Bone marrow (tissue), 2 donors: ENCODE measurements at regions not wholly inside any gene's neighbourhood (a gene's known extent, or its start where the extent isn't known, plus 50 kb on each side); places are given as distances from the start of the nearest gene placed in this dataset.
A peak's percentile ranks its signal among the peaks of the same experiment; 100 is the strongest.
"Not testable (repeated sequence)": the region's sequence is repeated elsewhere in the genome, so short reads cannot be mapped to it uniquely, and the experiment has no call there.

Experiments used
- DNase-seq, 2 donors: peaks; one replicate each; lab custom pipeline; 2025; lab: John Stamatoyannopoulos, UW

DNA sequence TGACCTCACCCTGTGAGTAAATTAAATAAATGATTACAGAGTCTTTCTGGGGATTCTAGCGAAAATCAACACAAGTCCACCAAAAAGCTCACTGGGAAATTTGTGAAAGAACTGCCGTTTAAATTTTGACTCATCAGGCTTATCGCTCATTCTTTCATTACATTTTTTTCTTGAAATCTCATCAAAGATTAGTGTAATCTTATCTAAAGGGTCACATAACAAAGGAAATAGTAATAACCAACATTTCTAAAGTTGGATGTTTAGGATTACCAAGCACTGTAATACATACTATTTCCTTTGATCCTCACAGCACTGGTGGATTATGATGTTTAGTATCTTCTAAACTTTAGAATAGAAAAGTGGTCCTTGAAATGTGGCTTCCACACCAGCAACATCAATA, 111.1 kb upstream of the CBLB start:
- DNase-seq = no peak

DNA sequence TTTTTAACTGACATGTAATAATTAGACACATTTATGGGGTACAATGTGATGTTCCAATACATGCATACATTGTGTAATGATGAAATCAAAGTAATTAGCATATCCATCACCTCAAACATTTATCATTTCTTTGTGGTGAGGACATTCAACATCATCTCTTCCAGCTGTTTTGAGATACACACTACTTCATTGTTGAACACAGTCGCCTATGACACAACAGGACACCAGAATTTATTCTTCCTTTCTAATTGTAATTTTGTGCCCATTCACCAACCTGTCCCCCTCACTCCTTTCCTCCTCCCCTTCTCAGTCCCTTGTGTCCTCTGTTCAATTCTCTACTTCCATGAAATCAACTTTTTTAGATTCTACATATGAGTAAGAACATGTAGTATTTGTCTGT, 113.4 kb upstream of the CBLB start:
- no peak for DNase-seq

DNA sequence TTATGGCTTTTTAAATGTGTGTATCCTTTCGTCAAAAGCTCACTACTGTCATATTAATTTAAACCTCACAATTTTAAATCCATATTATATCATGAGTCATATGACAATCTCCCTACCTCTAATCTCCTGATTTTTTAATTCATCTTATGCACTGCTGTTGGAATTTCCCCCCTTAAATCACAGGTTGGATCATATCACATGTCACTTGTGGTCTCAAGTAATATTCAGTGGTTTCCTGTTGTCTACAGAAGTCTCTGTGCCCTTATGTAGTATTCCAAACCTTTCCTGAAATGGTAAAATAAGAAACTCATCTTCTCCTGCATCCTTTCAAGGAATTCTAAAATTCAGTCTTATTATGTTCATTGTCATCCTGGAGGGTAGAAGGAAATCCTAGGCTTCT, 116.0 kb upstream of the CBLB start:
- no peak for DNase-seq

DNA sequence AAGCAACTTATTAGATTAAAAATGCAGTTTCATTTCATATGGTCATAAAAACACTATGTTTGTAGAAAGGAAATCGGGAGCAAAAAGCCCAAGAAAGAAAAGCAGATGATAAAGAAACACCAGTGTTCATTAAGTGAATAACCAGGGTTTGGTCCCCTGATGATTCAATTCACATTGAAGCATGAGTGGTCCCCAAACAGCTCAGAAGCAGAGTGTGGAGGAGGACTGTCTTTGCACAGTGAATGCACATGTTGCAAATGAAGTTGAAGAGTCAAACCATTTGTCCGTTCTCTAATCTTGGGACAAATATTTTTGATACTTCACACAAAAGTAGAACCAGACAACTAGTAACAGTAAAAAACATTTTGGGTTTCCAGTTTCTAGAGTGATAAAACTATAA, 117.5 kb upstream of the CBLB start:
- not testable (repeated sequence) for DNase-seq

DNA sequence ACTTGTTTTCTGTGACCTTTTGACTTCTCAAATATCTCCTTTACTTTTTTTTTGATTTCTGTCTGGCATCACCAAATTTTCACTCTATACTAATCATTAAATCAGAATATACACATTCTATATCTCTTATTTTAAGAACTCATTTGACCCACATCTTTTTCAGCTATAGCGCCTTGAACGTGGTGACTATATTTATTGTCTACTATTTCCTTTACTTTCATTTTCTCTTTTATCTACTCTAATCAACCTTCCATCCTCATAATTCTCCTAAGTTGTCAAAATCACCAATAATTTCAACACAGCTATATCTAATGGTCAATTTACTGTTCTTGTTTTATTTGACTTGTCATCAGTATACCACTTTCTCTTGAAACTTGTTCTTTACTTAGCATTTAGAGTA, 119.0 kb upstream of the CBLB start:
- DNase-seq = no peak

DNA sequence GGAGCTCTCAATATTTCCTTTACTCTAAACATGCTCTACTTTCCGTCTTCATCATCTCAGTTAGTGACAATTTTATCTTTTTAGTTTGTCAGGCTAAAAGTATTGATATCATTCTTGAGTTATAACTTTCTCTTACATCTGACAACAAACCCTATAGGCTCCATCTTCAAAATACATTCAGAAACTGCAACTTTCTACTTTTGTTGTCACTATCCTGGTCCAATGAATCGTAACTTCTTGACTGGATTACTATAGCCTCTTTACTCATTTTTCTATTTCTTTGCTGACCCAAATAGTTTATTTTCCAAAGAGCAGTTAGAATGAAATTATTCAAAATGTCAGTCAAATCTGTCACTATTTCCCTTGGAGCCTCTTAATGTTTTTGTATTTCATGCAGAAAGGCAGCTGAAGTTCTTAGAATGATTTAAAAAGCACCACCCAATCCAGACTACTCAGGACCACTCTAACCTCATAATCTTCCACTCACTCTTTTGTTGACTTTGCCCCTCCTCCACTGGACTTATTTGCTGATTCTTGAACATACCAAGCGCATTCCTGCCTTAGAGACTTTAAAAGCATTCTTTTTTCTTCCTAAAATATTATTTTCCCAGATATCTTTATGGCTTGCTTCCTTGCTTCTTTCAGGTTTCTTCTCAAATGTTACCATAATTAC, 119.9 kb upstream of the CBLB start:
- DNase-seq = no peak

DNA sequence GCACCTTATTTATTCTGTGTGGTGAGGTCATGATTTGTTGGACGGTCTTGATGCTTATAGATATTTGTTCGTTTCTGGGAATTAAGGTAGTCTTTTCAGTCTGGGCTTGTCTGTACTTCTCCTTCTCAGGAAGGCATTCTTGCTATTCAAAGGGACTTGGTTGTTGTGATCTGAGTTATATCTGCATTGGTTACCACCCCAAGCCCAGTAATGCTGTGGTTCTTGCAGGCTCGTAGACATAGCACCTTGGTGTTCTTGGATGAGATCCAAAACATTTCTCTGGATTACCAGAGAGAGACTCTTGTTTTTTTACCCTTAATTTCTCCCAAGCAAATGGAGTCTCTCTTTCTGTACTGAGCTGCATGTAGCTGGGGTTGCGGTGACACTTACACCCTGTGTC, 128.0 kb upstream of the CBLB start:
- no peak for DNase-seq

DNA sequence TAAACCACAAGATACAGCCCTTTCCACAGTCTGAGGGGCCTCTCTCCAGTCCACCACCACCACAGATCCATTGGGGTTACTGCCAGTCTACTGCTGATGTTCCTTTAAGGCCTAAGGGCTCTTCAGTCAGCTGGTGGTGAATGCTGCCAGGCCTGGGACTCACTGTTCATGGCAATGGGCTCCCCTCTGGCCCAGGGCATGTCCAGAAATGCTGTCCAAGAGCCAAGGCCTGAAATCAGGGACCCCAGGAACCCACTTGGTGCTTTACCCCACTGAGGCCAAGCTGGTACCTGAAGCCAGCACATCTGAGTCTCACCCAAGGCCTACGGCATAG, 128.6 kb upstream of the CBLB start:
- no peak for DNase-seq

DNA sequence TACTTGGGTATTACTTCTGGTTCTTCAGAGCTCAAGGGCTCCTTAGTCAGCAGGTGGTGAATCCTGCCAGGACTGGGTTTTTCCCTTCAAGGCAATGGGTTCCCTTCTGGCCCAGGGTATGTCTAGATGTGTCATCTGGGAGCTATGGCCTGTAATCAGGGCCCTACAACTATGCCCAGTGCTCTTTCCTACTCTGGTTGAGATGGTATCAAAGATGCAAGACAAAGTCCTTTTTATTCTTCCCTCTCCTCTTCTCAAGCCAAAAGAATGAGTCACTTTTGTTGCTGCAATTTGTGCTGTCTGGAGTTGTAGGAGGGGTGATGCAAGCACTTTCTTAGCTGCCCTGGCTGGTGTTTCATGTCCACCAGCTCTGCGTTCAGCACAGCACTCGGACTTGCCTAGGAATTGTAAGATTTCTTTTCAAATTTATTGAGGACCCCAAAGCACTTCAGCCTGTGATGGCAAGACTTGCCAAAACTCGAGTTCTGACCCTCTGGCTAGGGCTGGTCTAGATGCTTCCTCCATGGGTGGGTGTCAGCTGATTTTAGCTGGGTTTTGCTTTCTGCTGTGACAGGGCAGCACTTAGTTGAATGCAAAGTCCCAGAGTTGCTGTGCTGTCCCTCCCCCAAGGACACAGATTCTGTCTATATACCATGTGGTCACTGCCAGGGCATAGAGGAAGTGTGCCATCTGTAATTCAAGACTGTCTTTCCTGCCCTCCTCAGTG, 129.2 kb upstream of the CBLB start:
- DNase-seq = peak in 1 of 2 donors; percentile 52

DNA sequence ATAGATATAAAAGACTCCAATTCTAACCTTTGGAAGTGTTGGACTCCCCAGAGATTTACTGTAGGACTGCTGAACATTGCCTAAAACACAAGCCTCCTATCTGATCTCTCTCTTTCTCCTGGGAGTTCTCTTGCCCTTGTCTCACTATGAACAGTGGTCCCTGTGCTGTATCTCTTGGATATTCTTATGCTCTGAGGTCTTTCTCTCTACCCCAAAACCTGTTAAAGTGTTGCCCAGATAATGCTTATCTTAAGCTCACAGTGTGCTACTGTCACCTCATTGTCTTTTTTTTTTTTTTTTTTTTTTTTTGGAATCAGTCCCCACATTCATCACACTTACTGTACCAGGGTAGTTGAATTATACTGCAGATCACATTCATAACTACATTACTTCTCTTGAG, 131.0 kb upstream of the CBLB start:
- no peak for DNase-seq

DNA sequence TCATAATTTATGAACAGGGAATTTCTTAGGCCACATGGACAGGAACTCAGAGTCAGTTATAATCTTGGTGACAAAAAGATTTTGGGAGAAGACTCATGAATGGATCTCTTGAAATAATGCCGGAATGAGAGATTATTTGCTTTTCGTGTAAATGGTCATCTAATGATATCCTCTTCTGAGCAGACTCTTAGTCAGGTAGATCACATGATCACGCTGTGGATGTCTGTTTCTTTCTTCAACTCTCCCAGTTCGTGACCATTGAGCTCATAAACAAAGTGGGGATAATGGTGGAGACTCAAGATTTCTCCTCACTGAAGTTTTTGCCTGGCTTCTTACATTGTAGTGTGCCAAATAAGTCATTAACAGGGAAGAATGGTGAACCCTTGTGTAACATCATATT, 133.1 kb upstream of the CBLB start:
- no peak for DNase-seq

DNA sequence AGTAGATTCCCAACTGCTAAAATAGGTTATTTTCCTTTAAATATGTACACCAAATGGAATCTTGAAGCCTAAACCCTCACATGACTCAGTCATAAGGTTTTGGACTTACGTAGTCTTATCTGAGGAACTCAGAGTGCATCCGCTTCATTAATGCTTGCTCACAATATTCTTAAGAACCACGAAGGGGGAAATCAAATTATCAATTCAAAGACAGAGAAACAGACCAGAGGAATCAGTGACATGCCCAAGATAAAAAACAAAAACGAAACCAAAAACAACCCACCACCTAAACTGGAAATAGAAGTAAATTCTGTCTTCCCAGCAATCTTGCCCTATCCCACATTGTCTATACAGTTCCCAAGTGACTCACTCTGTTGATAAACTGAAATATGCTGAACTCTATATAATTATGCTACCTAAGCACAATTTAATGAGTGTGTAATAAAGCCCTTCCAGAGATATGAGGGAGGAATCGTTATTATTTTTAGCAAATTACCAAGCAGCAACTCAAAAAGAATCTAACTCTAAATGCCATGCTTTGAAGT, 135.4 kb upstream of the CBLB start:
- DNase-seq = no peak

DNA sequence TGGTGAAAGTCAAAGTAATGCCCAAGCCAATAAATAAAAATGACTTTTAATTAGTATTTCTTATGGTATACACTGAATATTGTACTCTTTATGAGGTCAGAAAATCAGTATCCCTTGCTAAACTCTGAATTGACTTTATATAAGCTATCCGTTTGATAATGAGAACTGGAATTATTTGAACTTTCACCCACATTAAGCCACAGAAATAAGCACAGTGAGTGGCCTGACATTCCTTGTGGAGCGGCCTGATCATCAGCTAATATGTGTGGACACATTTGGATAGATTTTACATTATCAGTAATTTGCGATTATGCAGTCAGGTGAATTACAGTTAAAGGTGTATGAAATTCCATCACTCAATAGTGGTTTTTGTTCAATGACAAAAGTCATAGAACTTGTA, 136.0 kb upstream of the CBLB start:
- no peak for DNase-seq

DNA sequence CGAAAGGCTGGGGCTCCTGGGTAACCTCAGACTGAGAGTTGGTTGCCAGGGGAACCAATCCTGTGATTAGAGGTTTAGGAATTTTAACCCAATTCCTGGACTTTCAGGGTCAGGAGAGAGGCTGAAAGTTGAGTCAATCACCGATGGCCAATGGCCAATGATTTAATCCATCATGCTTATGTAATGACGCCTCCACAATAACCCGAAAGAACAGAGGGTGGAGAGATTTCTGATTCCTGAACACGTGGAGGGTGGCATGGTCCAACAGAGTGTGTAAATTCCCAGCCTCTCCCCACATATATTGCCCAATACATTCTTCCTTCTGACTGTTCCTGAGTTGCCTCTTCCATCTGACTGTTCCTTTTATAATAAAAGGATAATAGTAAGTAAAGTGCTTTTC, 137.2 kb upstream of the CBLB start:
- no peak for DNase-seq

DNA sequence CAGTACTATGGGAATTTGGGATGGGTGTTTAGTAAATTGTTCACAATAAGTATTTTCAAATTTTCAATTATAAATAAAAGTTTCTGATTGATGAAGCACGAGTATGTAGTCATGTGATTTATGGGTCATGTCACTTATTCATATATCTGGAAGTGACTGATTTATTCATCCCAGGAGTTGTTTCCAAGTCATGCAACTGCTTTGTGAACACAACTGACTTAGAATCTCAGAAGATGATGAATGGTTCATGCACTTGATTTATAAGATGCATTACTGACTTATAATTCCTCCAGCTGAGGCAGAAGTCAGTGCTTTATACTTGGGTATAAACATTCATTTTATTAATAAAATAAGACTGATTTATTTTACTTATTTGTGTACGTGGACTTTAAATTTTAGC, 137.8 kb upstream of the CBLB start:
- no peak for DNase-seq

DNA sequence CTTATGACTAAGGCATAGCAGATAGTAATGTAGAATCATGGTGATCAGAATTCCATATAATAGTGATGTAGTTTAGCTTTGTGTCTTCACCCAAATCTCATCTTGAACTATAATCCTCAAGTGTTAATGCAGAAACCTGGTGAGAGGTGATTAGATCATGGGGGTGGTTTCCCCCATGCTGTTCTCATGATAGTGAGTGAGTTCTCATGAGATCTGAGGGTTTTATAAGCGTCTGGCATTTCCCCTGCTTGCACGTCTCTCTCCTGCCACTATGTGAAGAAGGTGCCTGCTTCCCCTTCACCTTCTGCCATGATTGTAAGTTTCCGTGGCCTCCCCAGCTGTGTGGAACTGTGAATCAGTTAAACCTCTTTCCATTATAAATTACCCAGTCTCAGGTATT, 138.7 kb upstream of the CBLB start:
- no peak for DNase-seq

DNA sequence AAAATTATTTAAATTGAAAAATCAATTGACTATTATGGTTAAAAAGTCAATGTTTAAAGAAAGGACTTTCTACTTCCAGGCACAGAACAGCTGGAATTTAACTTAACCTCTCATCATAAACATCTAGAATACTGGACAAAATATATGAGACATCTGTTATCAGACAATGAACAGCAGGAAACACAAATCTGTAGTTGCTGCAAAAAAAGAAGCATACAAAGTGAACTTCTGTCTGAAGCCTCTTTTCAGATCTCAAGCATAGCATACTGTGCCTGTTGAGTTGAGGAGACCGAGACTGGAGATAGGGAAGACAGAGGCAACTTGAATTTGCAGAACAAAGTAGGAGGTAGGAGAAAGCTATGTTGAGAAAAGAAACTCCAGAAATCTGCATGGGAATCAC, 140.0 kb upstream of the CBLB start:
- peak in 1 of 2 donors; percentile 15 for DNase-seq

DNA sequence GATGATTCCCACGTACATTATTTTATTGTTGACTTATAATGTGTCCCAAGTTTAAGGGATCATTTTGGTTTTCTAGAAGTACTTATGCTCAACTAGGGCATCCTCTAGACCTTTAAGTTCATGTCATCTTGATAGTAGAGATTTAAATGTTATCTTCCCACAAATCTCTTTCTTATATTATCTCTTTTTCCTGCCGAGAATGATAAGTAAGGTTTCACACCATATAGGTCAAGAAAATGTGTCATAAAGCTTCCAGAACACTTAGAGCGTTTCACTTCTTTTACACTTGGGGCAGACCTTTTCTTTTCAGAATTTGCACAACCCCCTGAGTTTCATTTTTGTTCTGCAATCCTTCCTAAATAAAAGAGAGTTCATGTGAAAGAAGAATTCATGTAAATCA, 142.0 kb upstream of the CBLB start:
- DNase-seq = no peak

DNA sequence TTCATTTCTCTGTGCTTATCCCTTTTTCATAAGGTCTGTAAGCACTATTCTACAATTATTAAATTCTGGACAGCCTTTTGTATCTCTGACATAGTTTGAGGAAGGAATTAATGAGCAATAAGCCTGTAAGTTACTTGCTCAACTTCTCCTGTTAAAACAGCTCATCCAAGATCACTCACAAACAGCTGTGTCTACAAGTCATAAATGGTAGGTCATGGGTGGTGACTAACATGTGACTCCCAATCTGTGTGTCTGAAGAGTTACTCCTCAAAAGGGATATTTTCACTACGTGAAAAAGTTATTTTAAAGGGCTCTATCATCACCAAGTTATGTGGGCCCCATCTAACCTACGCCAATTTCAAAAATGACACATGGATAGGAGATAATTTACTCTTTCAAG, 145.2 kb upstream of the CBLB start:
- no peak for DNase-seq

DNA sequence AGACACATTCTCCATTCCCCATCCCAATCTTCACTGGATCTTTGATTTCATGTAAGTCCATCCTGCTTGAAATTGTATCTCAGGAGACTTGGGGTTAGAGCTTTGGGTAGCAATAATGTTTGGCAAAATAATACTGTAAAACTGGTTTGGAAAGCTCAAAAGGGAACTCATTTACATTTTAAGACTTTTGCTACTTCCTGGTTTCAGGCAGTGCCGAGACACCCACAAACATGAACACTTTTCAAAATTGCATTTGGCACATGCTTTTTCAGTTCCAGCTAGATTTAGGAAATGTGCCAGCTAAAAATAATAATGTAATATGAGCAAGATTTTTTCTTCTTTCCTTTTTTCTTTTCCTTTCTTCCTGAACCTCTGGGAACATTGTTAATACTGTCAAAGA, 145.7 kb upstream of the CBLB start:
- no peak for DNase-seq

DNA sequence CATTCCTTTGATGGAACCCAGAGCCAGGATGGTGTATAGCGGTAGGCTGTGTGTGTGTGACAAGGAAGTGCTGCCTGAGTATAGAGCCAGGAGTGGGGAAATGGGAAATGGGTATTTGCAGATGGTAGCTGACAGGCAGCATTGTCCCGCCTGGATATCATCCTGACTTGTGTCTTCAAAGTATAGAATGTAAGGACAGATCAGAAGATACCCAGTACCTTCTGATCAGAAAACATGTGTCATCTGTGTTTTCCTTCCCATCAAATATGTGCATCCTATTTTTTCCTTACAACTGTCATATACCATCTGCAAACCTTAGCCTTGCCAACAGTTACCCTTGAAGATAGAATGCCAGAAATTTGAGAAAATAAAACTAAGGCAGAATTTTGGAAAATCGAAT, 146.2 kb upstream of the CBLB start:
- no peak for DNase-seq

DNA sequence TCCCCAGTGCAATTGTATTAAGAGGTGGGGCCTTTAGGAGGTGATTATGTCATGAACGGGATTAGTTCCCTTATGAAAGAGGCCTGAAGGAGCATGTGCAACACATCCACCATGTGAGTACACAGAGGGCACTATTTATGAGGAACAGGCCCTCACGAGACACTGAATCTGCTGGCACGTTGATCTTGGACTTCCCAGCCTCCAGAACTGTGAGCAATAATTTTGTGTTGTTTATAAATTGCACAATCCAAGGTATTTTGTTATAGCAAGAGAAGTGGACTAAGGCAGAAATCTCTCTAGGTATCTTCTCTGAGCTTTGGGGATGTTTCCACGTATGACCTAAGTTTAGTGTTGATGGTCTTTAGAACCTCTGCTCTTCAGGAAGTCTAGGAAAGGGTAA, 149.3 kb upstream of the CBLB start:
- no peak for DNase-seq

DNA sequence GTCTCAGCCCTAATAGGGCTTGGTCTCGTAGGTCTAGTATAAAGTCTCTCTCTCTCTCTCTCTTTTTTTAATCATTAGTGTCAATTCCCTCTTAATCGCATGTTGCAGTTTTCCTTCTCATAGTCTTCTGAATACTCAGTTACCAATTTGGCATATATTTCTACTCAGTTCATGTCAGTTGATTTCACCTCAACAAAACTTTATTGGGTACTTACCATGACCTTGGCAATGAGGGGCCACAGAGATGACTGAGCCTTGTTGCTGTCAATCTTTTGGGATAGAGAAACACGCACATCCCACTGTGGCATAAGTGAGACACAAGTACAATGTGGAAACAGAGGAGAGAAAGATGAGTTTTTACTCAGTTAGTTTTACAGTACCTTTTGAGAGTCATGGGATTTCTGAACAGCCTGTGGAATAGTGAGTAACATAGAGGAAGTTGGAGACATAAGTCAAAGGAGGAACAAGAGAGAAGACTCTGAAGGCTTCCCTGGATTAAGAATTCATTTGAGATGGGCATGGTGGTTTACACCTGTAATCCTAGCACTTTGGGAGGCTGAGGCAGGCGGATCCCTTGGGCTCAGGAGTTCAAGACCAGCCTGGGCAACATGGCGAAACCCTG, 150.2 kb upstream of the CBLB start:
- DNase-seq = peak in 1 of 2 donors; percentile 6

DNA sequence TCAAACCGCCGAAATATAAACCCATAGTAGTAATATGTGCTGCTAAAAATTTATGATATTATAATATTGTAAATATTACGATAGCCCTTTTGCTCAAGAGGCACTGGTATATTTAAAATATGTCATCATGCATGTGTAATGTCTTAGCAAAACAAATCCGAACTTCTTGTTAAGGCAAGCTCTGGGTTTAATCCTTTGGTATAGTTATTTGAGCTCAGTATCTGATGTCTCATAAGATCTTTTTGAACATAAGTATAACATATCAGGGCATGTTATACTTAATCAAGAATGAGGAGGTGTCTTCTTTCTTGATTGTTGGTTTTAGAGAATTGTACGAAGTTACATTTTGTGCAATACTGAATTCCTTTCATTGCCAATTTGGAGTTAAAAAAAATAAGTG, 154.1 kb upstream of the CBLB start:
- no peak for DNase-seq
